Trophoblast cell (in vitro differentiated cells and primary cell): ENCODE measurements at regions not wholly inside any gene's neighbourhood (a gene's known extent, or its start where the extent isn't known, plus 50 kb on each side); places are given as distances from the start of the nearest gene placed in this dataset.

ENCODE experiments used
- DNase-seq, 2 donors: peaks; one replicate each; pipeline ENCODE4 v3.0.0-alpha.2; 2016
- H2AFZ ChIP-seq: 2 replicates; pipeline ENCODE4 v1.6.1; 2013; ENCODE audit warnings: low read length, moderate library complexity, mild to moderate bottlenecking; ENCODE audit not compliant: insufficient read depth, poor library complexity
- H2AK5ac ChIP-seq: 2 replicates; pipeline ENCODE4 v1.6.1; 2013; ENCODE audit warnings: mild to moderate bottlenecking, low read length
- H2BK120ac ChIP-seq: 2 replicates; pipeline ENCODE4 v1.6.1; 2013; ENCODE audit warnings: low read length, mild to moderate bottlenecking, moderate library complexity; ENCODE audit not compliant: insufficient read depth, poor library complexity
- H2BK12ac ChIP-seq: 2 replicates; pipeline ENCODE4 v1.6.1; 2013; ENCODE audit warnings: mild to moderate bottlenecking, low read length, moderate library complexity
- H2BK5ac ChIP-seq: 2 replicates; pipeline ENCODE4 v1.6.1; 2013; ENCODE audit warnings: low read length, low read depth, moderate library complexity, mild to moderate bottlenecking; ENCODE audit not compliant: poor library complexity
- H3K14ac ChIP-seq: 2 replicates; pipeline ENCODE4 v1.6.1; 2013; ENCODE audit warnings: mild to moderate bottlenecking, low read length
- H3K18ac ChIP-seq: 2 replicates; pipeline ENCODE4 v1.6.1; 2013; ENCODE audit warnings: mild to moderate bottlenecking, low read length
- H3K23ac ChIP-seq: 2 replicates; pipeline ENCODE4 v1.6.1; 2013; ENCODE audit warnings: low read length
- H3K27ac ChIP-seq: 2 replicates; pipeline ENCODE4 v1.5.1; 2013; ENCODE audit warnings: low read depth, mild to moderate bottlenecking, inconsistent platforms, low read length, moderate library complexity
- H3K27me3 ChIP-seq: 2 replicates; pipeline ENCODE4 v1.6.1; 2013; ENCODE audit warnings: inconsistent platforms, mild to moderate bottlenecking, low read length, moderate library complexity; ENCODE audit not compliant: insufficient read depth
- H3K36me3 ChIP-seq, 2 experiments: 1 replicate in 1 of 2; 2 replicates in 1 of 2; pipeline ENCODE4 v1.6.1; 2013; ENCODE audit warnings: low read length in 2 of 2, mild to moderate bottlenecking in 2 of 2, moderate library complexity in 1 of 2; ENCODE audit not compliant: insufficient read depth in 2 of 2, control insufficient read depth in 1 of 2
- H3K4ac ChIP-seq: 2 replicates; pipeline ENCODE4 v1.6.1; 2013; ENCODE audit warnings: low read depth, mild to moderate bottlenecking, low read length, moderate library complexity
- H3K4me1 ChIP-seq, 2 experiments: 1 replicate in 1 of 2; 2 replicates in 1 of 2; pipeline ENCODE4 v1.6.1; 2013; ENCODE audit warnings: low read length in 2 of 2, mild to moderate bottlenecking in 2 of 2, moderate library complexity in 1 of 2; ENCODE audit not compliant: insufficient read depth in 2 of 2, control insufficient read depth in 1 of 2
- H3K4me2 ChIP-seq: 2 replicates; pipeline ENCODE4 v1.6.1; 2013; ENCODE audit warnings: inconsistent platforms, mild to moderate bottlenecking, low read length, moderate library complexity
- H3K4me3 ChIP-seq: 2 replicates; pipeline ENCODE4 v1.5.1; 2013; ENCODE audit warnings: mild to moderate bottlenecking, low read depth, low read length, inconsistent platforms
- H3K79me1 ChIP-seq: one replicate; pipeline ENCODE4 v1.6.1; 2013; ENCODE audit warnings: low read length
- H3K79me2 ChIP-seq: 2 replicates; pipeline ENCODE4 v1.6.1; 2013; ENCODE audit warnings: low read length, mild to moderate bottlenecking; ENCODE audit not compliant: control insufficient read depth, insufficient read depth, poor library complexity
- H3K9ac ChIP-seq: 2 replicates; pipeline ENCODE4 v1.6.1; 2013; ENCODE audit warnings: mild to moderate bottlenecking, low read length
- H3K9me3 ChIP-seq: 2 replicates; pipeline ENCODE4 v1.6.1; 2013; ENCODE audit warnings: low read depth, mild to moderate bottlenecking, control low read depth, inconsistent platforms, low read length; ENCODE audit not compliant: insufficient read depth
- H4K12ac ChIP-seq: 2 replicates; pipeline ENCODE4 v1.6.1; 2013; ENCODE audit warnings: low read depth, mild to moderate bottlenecking, low read length, moderate library complexity
- H4K8ac ChIP-seq: 2 replicates; pipeline ENCODE4 v1.6.1; 2013; ENCODE audit warnings: low read depth, mild to moderate bottlenecking, low read length, moderate library complexity
- H4K91ac ChIP-seq: one replicate; pipeline ENCODE4 v1.6.1; 2013; ENCODE audit warnings: low read depth, mild to moderate bottlenecking, low read length, moderate library complexity
- WGBS: extraction: QIAGEN DNeasy Blood & Tissue Kit; methylation state at CpG from one replicate; pipeline ENCODE4 v1.1.7; 2013; ENCODE audit warnings: missing lambda C conversion rate; ENCODE audit not compliant: insufficient read length, insufficient coverage; ENCODE audit errors: extremely low coverage; 5-methylcytosine and 5-hydroxymethylcytosine counted together

DNA sequence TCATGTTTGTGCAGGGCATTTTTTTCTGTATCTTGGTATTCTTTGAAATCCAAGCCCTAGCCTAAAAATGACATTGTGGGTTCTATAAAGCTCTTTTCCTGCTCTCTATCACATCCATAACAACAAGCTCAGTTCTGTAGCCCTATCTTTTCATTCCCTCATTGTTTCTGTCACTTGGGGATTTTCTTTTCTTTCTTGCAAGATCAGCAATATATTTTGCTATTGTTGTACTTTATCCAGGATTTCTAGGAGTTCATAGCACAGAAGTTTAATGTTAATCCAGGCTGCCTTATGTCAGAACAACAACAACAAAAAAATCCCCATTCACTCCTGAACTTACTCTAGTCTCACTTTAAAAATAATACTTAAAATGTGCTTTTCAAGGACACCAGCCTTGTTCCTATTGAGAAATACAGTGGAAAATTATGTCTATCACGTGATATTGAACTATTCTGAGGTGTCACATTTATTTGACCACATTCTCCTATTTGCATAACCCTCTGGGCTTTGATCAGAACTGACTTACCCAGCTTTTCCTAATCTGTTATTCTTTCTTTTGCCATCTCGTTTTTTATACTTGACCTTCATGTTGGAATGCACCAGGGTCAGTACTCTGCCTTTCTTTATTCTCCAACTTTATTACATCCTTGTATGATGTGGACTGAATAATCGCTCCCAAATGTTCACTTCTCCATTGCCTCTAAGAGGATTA is 112.8 kb downstream of the MAGEB5 start:
- H4K8ac ChIP-seq = no peak overlapping the region
- no peaks in the 10 kb centered on the region for H3K79me2 ChIP-seq
- H4K91ac ChIP-seq = no peak overlapping the region
- no peak overlapping the region for H2BK12ac ChIP-seq
- H3K4me2 ChIP-seq = no peak overlapping the region
- H3K4me3 ChIP-seq = no peak overlapping the region
- H4K12ac ChIP-seq = no peak overlapping the region
- no peak for DNase-seq
- no peak overlapping the region for H3K18ac ChIP-seq
- H3K27ac ChIP-seq = no peak overlapping the region
- no peaks in the 10 kb centered on the region for H3K4me1 ChIP-seq
- no peak overlapping the region for H3K9ac ChIP-seq
- no CpG with 5 or more reads among the region's 3 CpGs for WGBS
- H2BK5ac ChIP-seq = no peak overlapping the region
- no peaks in the 10 kb centered on the region for H3K79me1 ChIP-seq
- H3K27me3 ChIP-seq = no peaks in the 10 kb centered on the region
- no peak overlapping the region for H2AFZ ChIP-seq
- H3K36me3 ChIP-seq = no peaks in the 10 kb centered on the region
- H3K23ac ChIP-seq = no peak overlapping the region
- H2BK120ac ChIP-seq = no peak overlapping the region
- H3K14ac ChIP-seq = no peak overlapping the region
- no peak overlapping the region for H2AK5ac ChIP-seq
- H3K4ac ChIP-seq = no peak overlapping the region
- H3K9me3 ChIP-seq = no peaks in the 10 kb centered on the region

- H3K23ac ChIP-seq = no peak overlapping the region
- no peak overlapping the region for H4K91ac ChIP-seq
- no peak overlapping the region for H2BK12ac ChIP-seq
- H2AK5ac ChIP-seq = no peak overlapping the region
- H3K36me3 ChIP-seq = no peaks in the 10 kb centered on the region
- H3K79me2 ChIP-seq = no peaks in the 10 kb centered on the region
- H2AFZ ChIP-seq = no peak overlapping the region
- no peaks in the 10 kb centered on the region for H3K27me3 ChIP-seq
- no peak overlapping the region for H2BK5ac ChIP-seq
- H2BK120ac ChIP-seq = no peak overlapping the region
- no peak overlapping the region for H3K27ac ChIP-seq
- no peak overlapping the region for H3K4me3 ChIP-seq
- H3K18ac ChIP-seq = no peak overlapping the region
- H3K4me1 ChIP-seq = no peaks in the 10 kb centered on the region
- H4K12ac ChIP-seq = no peak overlapping the region
- no peaks in the 10 kb centered on the region for H3K79me1 ChIP-seq
- DNase-seq = no peak
- H3K9me3 ChIP-seq = no peaks in the 10 kb centered on the region
- H3K4me2 ChIP-seq = no peak overlapping the region
- H3K14ac ChIP-seq = no peak overlapping the region
- H4K8ac ChIP-seq = no peak overlapping the region
- H3K9ac ChIP-seq = no peak overlapping the region
- H3K4ac ChIP-seq = no peak overlapping the region
Observed at GRCh38 chrX:26309262-26309661, 93.3 kb downstream of the MAGEB5 start.

GRCh38 chrX:26295425-26295824 is 79.5 kb downstream of the MAGEB5 start:
- no peaks in the 10 kb centered on the region for H3K79me1 ChIP-seq
- no peak overlapping the region for H3K14ac ChIP-seq
- H4K12ac ChIP-seq = no peak overlapping the region
- no peak overlapping the region for H3K23ac ChIP-seq
- no peak overlapping the region for H2BK120ac ChIP-seq
- no peaks in the 10 kb centered on the region for H3K36me3 ChIP-seq
- no peak overlapping the region for H3K4me3 ChIP-seq
- no peak overlapping the region for H2BK5ac ChIP-seq
- H3K9ac ChIP-seq = no peak overlapping the region
- H3K27me3 ChIP-seq = no peaks in the 10 kb centered on the region
- H3K9me3 ChIP-seq = no peaks in the 10 kb centered on the region
- H2AK5ac ChIP-seq = no peak overlapping the region
- H3K18ac ChIP-seq = no peak overlapping the region
- H2AFZ ChIP-seq = no peak overlapping the region
- H4K91ac ChIP-seq = no peak overlapping the region
- H3K79me2 ChIP-seq = no peaks in the 10 kb centered on the region
- H3K27ac ChIP-seq = no peak overlapping the region
- no peak overlapping the region for H3K4me2 ChIP-seq
- no CpG with 5 or more reads among the region's 1 CpG for WGBS
- no peak overlapping the region for H3K4ac ChIP-seq
- H3K4me1 ChIP-seq = no peaks in the 10 kb centered on the region
- H4K8ac ChIP-seq = no peak overlapping the region
- H2BK12ac ChIP-seq = no peak overlapping the region
- DNase-seq = no peak

GRCh38 chrX:26286836-26287235 is 70.9 kb downstream of the MAGEB5 start:
- DNase-seq = no peak
- WGBS = no CpG with 5 or more reads among the region's 9 CpGs
- no peak overlapping the region for H2AK5ac ChIP-seq
- no peaks in the 10 kb centered on the region for H3K9me3 ChIP-seq
- no peak overlapping the region for H3K9ac ChIP-seq
- no peak overlapping the region for H2BK5ac ChIP-seq
- H2BK120ac ChIP-seq = no peak overlapping the region
- no peak overlapping the region for H3K23ac ChIP-seq
- no peak overlapping the region for H4K8ac ChIP-seq
- no peak overlapping the region for H3K14ac ChIP-seq
- no peak overlapping the region for H4K12ac ChIP-seq
- H3K79me1 ChIP-seq = no peaks in the 10 kb centered on the region
- no peak overlapping the region for H2BK12ac ChIP-seq
- H4K91ac ChIP-seq = no peak overlapping the region
- no peak overlapping the region for H3K4ac ChIP-seq
- H3K27ac ChIP-seq = no peak overlapping the region
- no peak overlapping the region for H3K18ac ChIP-seq
- no peaks in the 10 kb centered on the region for H3K36me3 ChIP-seq
- H3K27me3 ChIP-seq = no peaks in the 10 kb centered on the region
- no peak overlapping the region for H3K4me3 ChIP-seq
- H2AFZ ChIP-seq = no peak overlapping the region
- H3K4me1 ChIP-seq = no peaks in the 10 kb centered on the region
- no peak overlapping the region for H3K4me2 ChIP-seq
- H3K79me2 ChIP-seq = no peaks in the 10 kb centered on the region
